ENCODE measurements at regions not wholly inside any gene's neighbourhood (a gene's known extent, or its start where the extent isn't known, plus 50 kb on each side); places are given as distances from the start of the nearest gene placed in this dataset.

GRCh38 chr7:25066253-25066652 lies 58.8 kb downstream of the CYCS start:
- TF ChIP-seq CTCF (IDR thresholded peaks at IDR 0.05): no peak
- no peak for TF ChIP-seq POLR2AphosphoS5 (IDR thresholded peaks at IDR 0.05; ENCODE audit: low read depth, low read length)
- TF ChIP-seq TCF7L2 (IDR thresholded peaks at IDR 0.05; ENCODE audit: low read depth, low read length): no peak
